Heart left ventricle (tissue), 16 donors: ENCODE measurements at regions not wholly inside any gene's neighbourhood (a gene's known extent, or its start where the extent isn't known, plus 50 kb on each side); places are given as distances from the start of the nearest gene placed in this dataset.

ENCODE experiments used
- ATAC-seq, 4 donors: fragments of 200-7000 bp; cut with Tn5 transposase; one replicate each; pipeline ENCODE4 v1.9.1; 2020 to 2022; ENCODE audit warnings: moderate library complexity in 4 of 4, mild to moderate bottlenecking in 3 of 4, moderate number of reproducible peaks in 1 of 4
- DNase-seq, 5 donors: peaks; one replicate each; pipeline ENCODE4 v3.0.0-alpha.2; 2020
- H3K27ac ChIP-seq, 12 donors: fragments of 200-600 bp; sonication (generic) in 4 of 12; one replicate each; pipeline versions ENCODE4 v1.5.0 to v1.8.0; 2016 to 2022; ENCODE audit warnings: mild to moderate bottlenecking in 2 of 12
- H3K27me3 ChIP-seq, 9 donors: fragments of 200-600 bp; sonication (generic) in 2 of 9; one replicate each; pipeline versions ENCODE4 v1.5.1 to v1.8.0; 2016 to 2022; ENCODE audit warnings: mild to moderate bottlenecking in 3 of 9
- H3K36me3 ChIP-seq, 9 donors: fragments of 200-600 bp; sonication (generic) in 2 of 9; one replicate each; pipeline versions ENCODE4 v1.5.0 to v1.8.0; 2018 to 2022; ENCODE audit warnings: mild to moderate bottlenecking in 2 of 9
- H3K4me1 ChIP-seq, 12 donors: fragments of 200-600 bp; sonication (generic) in 4 of 12; one replicate each; pipeline versions ENCODE4 v1.5.0 to v1.8.0; 2016 to 2022; ENCODE audit warnings: mild to moderate bottlenecking in 3 of 12
- H3K4me3 ChIP-seq, 12 donors: fragments of 200-600 bp; sonication (generic) in 4 of 12; one replicate each; pipeline versions ENCODE4 v1.5.0 to v1.8.0; 2017 to 2022; ENCODE audit warnings: mild to moderate bottlenecking in 9 of 12, moderate library complexity in 4 of 12
- H3K9me3 ChIP-seq, 12 donors: fragments of 200-600 bp; sonication (generic) in 4 of 12; one replicate each; pipeline versions ENCODE4 v1.5.0 to v1.8.0; 2016 to 2022; ENCODE audit warnings: mild to moderate bottlenecking in 1 of 12
- CTCF ChIP-seq, 12 donors: fragments of 200-600 bp; sonication (generic) in 4 of 12; IDR thresholded peaks; one replicate each; pipeline versions ENCODE4 v1.5.0 to v1.8.0; 2018 to 2022; ENCODE audit warnings: antibody characterized with exemption in 12 of 12, mild to moderate bottlenecking in 5 of 12
- POLR2A ChIP-seq, 2 donors: fragments of 450-650 bp; IDR thresholded peaks; one replicate each; pipeline ENCODE4 v1.6.1; 2017; ENCODE audit warnings: antibody characterized with exemption in 2 of 2, mild to moderate bottlenecking in 2 of 2, moderate library complexity in 2 of 2
- WGBS, 4 donors: extraction: QIAGEN DNeasy Blood & Tissue Kit in 2 of 4; methylation state at CpG; one replicate each; pipeline versions ENCODE4 v1.1.5 to v1.1.7; 2013 to 2018; 5-methylcytosine and 5-hydroxymethylcytosine counted together
- intact Hi-C, 10 donors: fragments of 100-400 bp; cut with DNase I; formaldehyde crosslinking; loops; one replicate each; pipeline versions ENCODE4 v1.11.1 to v1.14.2; 2022
- donor health status: ischemic (EF 13 %, LVEDD 7.1; RV severe dilation, severe dysfunction).
- donor health status: healthy with polysubstance abuse.
- donor health status: DM: no; HTN: yes; CAD: no.
- donor health status: DM: no; HTN: no; CAD: no.
- donor health status: ischemic (EF 25% LVEDD 6.9; RV normal size, moderate dysfunction).
- donor health status: ischemic (EF 25% LVEDD 5.7; RV mildly dilated, moderate dysfunction).
- donor health status: healthy.
- donor health status: DM: yes; HTN: yes; CAD: no.
- donor health status: ischemic (EF 35%, LVEDD 5.7; RV mildly dilated, moderate dysfunction).
- donor health status: nonischemic (EF 11% LVEDD 7.7; RV severe dilation, severe dysfunction).
- donor health status: DM: yes; HTN: yes; CAD: no.
- donor health status: PGD.
- donor health status: ischemic (EF 29% LVEDD 5.4; RV normal size, mild dysfunction).
- donor health status: nonischemic (EF 23%, LVEDD 6.1; RV moderate dilation, normal function).

GRCh38 chr13:99726282-99726894 lies 225.1 kb downstream of the TM9SF2 start:
- Histone ChIP-seq H3K27ac (no peak overlapping the region), H3K27me3 (no peaks in the 10 kb centered on the region), H3K4me3 (no peak overlapping the region), H3K9me3 (no peaks in the 10 kb centered on the region), H3K36me3 (no peaks in the 10 kb centered on the region), H3K4me1 (no peaks in the 10 kb centered on the region)
- DNase-seq (no peak), ATAC-seq (no peak)
- intact Hi-C loops: no loop called here
- TF ChIP-seq CTCF (IDR thresholded peaks at IDR 0.05) (no peak), POLR2A (IDR thresholded peaks at IDR 0.05) (no peak)
- 80 to 92% (median 82%) methylated on average over 10 of the region's 10 CpGs for WGBS, 4 donors

- Histone ChIP-seq H3K27ac (no peak overlapping the region), H3K9me3 (no peaks in the 10 kb centered on the region), H3K4me3 (no peak overlapping the region), H3K4me1 (no peaks in the 10 kb centered on the region), H3K36me3 (no peaks in the 10 kb centered on the region), H3K27me3 (no peaks in the 10 kb centered on the region)
- no peak for DNase-seq
- no peak for ATAC-seq
- WGBS, 4 donors: 93 to 95% (median 94%) methylated on average over 11 of the region's 11 CpGs
- intact Hi-C loops: no loop called here
- TF ChIP-seq CTCF (IDR thresholded peaks at IDR 0.05) (no peak), POLR2A (IDR thresholded peaks at IDR 0.05) (no peak)
Measured at GRCh38 chr13:99725644-99726043, 224.4 kb downstream of the TM9SF2 start.

- no peak overlapping the region for H3K27ac ChIP-seq
- no peaks in the 10 kb centered on the region for H3K9me3 ChIP-seq
- no peaks in the 10 kb centered on the region for H3K27me3 ChIP-seq
- 93 to 95% (median 94%) methylated on average over 16 of the region's 16 CpGs for WGBS, 4 donors
- ATAC-seq: no peak
- no peak for DNase-seq
- intact Hi-C loops: no loop called here
- no peaks in the 10 kb centered on the region for H3K36me3 ChIP-seq
- TF ChIP-seq POLR2A (IDR thresholded peaks at IDR 0.05) (no peak), CTCF (IDR thresholded peaks at IDR 0.05) (no peak)
- no peaks in the 10 kb centered on the region for H3K4me1 ChIP-seq
- no peak overlapping the region for H3K4me3 ChIP-seq
Measured at GRCh38 chr13:99724633-99725517, 223.6 kb downstream of the TM9SF2 start.

- TF ChIP-seq CTCF (IDR thresholded peaks at IDR 0.05): no peak
- no peak for TF ChIP-seq POLR2A (IDR thresholded peaks at IDR 0.05)
- Histone ChIP-seq H3K27ac (no peak overlapping the region), H3K36me3 (no peaks in the 10 kb centered on the region), H3K4me3 (no peak overlapping the region), H3K4me1 (no peaks in the 10 kb centered on the region), H3K27me3 (no peaks in the 10 kb centered on the region), H3K9me3 (no peaks in the 10 kb centered on the region)
- intact Hi-C loops: no loop called here
- no peak for DNase-seq
- WGBS, 4 donors: 79 to 95% (median 91%) methylated on average over 3 of the region's 3 CpGs
- no peak for ATAC-seq
Measured at GRCh38 chr13:99723878-99724277, 222.6 kb downstream of the TM9SF2 start.
